HG02610 (cell line): ENCODE measurements at regions not wholly inside any gene's neighbourhood (a gene's known extent, or its start where the extent isn't known, plus 50 kb on each side); places are given as distances from the start of the nearest gene placed in this dataset.
"Not testable (repeated sequence)": the region's sequence is repeated elsewhere in the genome, so short reads cannot be mapped to it uniquely, and the experiment has no call there.

Experiments
- ATAC-seq: cut with Tn5 transposase; IDR thresholded peaks from one replicate; pipeline ENCODE4 v1.9.1; 2021; ENCODE audit warnings: mild to moderate bottlenecking, moderate library complexity; ENCODE audit not compliant: unreplicated experiment

DNA sequence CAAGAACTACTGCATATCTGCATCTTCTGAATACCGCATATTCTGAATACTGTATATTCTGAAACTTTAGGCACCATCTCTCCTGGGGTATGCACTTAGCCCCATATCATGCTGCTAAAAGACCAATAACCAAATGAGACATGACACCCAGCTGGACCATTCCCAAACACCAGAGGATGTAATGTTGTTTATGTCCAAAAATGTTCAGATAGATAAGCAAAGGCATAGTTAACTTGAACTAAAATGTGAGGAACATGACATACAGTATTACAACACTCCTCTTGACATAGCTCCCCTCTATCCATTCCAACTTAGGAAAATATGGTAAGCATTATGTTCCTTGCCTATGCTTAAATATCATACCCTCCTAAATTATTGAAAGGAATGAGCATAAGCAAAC, 127.3 kb downstream of the TENT5A start:
- no peak for ATAC-seq

DNA sequence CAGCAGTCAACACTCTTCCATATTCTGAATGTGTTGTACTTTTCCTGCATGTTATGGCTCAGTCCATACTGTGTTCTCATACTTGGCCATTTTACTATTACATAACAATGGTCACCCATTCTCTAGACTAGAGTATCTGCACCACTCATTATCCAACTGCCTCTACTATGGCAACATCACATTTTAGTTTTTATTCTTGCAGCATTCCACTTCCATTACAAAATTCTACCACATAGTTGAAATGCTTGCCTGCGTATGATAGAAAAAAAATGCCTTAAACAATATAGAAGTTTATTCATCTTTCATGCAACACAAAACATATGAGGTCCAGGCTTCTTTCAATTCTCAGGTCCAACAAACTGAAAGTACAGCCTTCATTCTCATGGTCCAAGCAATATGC, 128.0 kb downstream of the TENT5A start:
- ATAC-seq = no peak

DNA sequence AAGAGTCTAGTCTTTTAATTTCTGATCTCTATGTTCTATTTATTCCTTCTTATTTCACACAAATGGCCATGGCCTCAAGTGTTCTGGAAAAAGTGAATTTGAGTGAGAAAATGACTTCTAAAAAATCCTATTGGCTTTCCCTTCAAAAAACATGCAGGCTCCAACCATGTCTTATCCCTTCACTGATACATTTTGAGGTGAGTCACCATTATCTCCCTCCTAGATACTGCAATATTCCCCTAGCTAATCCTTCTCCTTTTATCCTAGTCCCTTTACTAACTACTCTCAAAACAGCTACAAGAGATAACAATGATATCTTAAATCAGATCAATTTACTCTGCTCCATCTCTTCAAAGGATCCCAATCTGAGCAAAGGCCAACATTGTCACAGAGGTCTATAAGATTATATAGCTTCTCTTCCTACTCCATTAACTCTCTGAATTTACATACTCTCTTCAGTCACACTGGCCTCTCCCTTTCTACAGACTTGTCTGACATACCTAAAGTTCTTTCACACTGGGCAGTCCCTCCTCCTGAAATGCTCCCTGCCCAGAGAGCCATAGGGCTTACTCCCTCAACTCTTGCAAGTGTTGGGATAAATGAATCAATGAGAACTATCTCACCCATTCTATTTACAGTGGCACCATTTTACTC, 129.2 kb downstream of the TENT5A start:
- no peak for ATAC-seq

- no peak for ATAC-seq
Measured at GRCh38 chr6:81621816-81622395, 130.6 kb downstream of the TENT5A start.

DNA sequence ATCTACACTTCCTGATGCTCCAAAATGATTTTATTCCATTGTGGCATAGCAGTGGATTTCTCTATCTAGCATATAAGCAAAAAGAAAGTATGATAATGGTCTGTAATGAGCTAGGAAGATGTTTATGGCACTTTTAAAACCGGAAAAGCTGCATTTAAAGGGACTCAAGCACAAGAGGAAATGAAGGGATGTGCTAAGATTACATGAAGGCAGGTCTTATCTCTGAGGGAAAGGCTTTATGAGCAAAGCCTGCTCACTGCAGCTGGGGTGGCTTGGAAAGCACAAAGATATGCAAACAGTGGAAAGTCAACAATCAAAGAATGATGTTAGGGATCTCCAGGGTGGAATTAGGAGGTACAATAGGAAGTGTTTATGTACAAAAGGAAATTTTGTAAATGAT, 138.2 kb downstream of the TENT5A start:
- ATAC-seq = no peak

DNA sequence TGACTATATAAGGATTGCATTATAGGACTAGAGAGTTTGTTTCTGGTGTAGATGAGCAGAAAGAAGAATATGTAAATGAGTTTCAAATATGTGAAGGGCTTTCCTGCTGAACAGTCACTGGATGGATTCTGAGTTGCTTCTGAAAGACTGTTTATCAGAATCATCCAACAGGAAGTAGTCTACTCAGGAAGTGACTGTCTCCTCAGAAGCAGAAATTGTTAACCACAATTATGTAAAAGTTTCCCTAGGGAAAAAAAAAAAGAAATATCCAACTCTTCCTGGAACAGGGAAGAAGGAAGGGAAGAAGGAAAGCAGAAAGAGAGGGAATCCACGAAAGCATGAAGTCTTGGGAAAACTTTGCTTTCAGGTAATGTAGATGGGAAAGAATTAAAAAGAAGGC, 138.9 kb downstream of the TENT5A start:
- ATAC-seq = no peak

- no peak for ATAC-seq
Measured at GRCh38 chr6:81612136-81612535, 140.3 kb downstream of the TENT5A start.

GRCh38 chr6:81609736-81610135, 142.7 kb downstream of the TENT5A start:
- ATAC-seq = no peak

DNA sequence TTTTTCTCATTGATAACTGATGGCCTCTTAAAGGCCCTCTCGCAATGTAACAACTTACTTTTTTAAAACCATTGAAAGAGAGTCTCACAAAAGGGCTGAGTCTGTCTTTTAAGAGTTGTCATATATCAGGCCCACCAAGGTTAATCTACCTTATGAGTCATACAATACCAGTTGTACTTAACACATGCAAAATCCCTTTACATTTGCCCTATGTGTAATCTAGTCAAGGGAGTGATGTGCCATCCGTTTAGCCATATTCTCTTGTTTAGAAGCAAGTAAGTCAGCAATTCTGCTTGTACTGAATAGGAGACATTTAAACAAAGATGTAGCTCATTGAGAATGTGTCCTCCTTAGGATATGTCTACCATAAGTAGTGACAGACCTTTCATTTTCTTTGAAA, 143.7 kb downstream of the TENT5A start:
- no peak for ATAC-seq

DNA sequence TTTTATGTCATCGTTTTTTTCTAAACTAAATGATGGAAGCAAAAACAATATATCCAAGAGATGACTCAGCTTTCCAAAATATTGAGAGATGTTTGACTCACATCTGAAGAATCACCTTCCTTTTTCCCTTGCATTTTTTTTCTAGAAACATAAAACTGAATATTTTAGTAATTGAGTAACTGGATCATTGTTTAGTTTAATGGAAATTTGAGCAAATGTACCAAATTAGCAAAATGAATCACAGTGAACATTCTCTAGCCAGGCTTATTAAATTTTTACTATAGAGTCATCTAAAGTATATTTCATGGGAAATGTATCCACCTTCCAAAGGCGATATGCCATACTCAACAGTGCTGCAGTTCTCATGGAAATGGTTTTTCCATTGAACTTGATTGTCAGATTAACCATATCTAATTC, 145.5 kb downstream of the TENT5A start:
- ATAC-seq = no peak

DNA sequence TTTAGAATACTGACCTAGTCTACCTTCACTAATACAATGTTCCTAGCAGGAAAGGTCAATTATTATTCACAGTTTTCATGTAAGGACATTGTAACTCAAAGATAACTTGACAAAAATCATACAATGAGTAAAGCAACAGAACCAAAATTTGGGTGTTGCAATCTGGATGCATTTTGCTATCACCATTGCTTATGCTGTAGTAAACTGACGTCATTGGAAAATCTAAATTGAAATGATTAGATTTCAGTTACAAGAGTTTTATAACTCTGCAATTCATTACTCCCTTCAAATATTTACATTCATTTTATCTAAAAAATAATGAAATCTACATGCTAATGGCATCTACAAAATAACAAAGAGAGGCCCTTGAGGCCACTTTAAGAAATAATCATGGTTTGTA, 147.0 kb downstream of the TENT5A start:
- ATAC-seq = no peak

- no peak for ATAC-seq
Measured at GRCh38 chr6:81601918-81602317, 150.6 kb downstream of the TENT5A start.

GRCh38 chr6:81600488-81600887, 152.0 kb downstream of the TENT5A start:
- ATAC-seq = not testable (repeated sequence)

- no peak for ATAC-seq
Measured at GRCh38 chr6:81594501-81594900, 158.0 kb downstream of the TENT5A start.

- no peak for ATAC-seq
Measured at GRCh38 chr6:81590314-81590691, 162.2 kb downstream of the TENT5A start.

- no peak for ATAC-seq
Measured at GRCh38 chr6:81589465-81590313, 162.8 kb downstream of the TENT5A start.

GRCh38 chr6:81585686-81586085, 166.8 kb downstream of the TENT5A start:
- ATAC-seq = not testable (repeated sequence)

- ATAC-seq = not testable (repeated sequence)
Measured at GRCh38 chr6:81584156-81584555, 168.3 kb downstream of the TENT5A start.

- ATAC-seq = no peak
Measured at GRCh38 chr6:81575442-81575841, 177.0 kb downstream of the TENT5A start.

DNA sequence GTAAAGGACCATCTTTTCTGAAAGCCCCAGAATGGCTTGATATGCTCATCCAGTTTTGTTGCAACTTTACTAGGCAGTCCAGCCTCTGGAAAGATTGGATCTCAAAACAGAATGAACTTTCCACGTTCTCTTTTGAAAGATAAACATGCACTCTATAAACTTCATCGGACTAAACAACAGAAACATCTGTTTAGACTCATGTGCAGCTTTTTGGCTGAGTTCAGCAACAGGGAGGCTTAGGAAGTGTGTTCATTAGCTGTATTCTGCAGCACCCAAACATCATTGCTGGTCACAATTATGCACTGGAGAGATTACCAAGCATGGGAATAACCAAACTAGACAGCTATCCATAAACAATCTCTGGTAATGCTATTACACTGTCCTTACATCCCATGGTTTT, 180.5 kb downstream of the TENT5A start:
- ATAC-seq = no peak

DNA sequence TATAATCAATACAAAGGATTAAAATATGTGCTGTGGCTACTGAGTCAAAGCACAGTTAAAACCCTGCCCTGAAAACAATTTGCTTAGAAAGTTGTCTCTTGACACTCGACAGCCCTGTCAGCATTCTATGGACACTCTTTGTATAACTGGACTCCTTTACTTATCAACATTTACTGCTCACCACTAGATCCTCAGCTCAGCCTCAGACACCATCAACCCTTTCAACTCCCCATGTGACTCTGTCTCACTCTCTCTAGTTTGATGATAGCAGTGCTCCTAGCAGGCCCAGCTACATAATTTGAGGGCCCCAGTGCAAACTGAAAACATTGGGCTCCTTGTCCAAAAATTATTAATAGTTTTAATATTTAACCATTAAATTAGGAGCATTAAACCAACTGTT, 181.8 kb downstream of the TENT5A start:
- no peak for ATAC-seq

- ATAC-seq = no peak
Measured at GRCh38 chr6:81568973-81569372, 183.5 kb downstream of the TENT5A start.
